Right lobe of liver (tissue), 4 donors: ENCODE measurements at regions not wholly inside any gene's neighbourhood (a gene's known extent, or its start where the extent isn't known, plus 50 kb on each side); places are given as distances from the start of the nearest gene placed in this dataset.
"Not testable (repeated sequence)": the region's sequence is repeated elsewhere in the genome, so short reads cannot be mapped to it uniquely, and the experiment has no call there.

ENCODE experiments used
- POLR2A ChIP-seq: fragments of 450-650 bp; IDR thresholded peaks from one replicate; pipeline ENCODE4 v1.6.1; 2017; ENCODE audit warnings: antibody characterized with exemption, mild to moderate bottlenecking
- TF ChIP-seq, protein P1 (sequence below), 4 donors: fragments of 200-600 bp in 3 of 4; fragments of 450-650 bp in 1 of 4; IDR thresholded peaks; one replicate each; pipeline versions ENCODE4 v1.5.1 to v1.8.0; 2016 to 2022; ENCODE audit warnings: antibody characterized with exemption in 4 of 4, mild to moderate bottlenecking in 2 of 4
- donor health status: DM: no; HTN: no; CAD: no.
- donor health status: DM: no; HTN: no; CAD: no.
- donor health status: DM: no; HTN: yes; CAD: no.

DNA sequence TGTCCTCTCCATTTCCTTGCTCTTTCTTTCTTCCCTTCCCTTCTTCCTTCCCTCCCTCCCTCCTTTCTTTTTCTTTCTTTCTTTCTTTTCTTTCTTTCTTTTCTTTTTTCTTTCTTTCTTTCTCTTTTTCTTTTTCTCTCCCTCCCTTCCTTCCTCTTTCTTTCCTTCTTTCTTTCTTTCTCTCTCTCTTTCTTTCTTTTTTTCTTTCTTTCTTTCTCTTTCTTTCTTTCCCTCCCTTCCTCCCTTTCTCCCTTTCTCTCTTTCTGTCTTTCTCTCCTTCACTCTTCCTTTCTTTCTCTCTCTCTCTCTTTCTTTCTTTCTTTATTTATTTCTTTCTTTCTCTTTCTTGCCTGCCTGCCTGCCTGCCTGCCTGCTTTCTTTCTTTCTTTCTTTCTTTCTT lies 326.8 kb upstream of the ONECUT1 start:
- TF ChIP-seq, protein P1, sequence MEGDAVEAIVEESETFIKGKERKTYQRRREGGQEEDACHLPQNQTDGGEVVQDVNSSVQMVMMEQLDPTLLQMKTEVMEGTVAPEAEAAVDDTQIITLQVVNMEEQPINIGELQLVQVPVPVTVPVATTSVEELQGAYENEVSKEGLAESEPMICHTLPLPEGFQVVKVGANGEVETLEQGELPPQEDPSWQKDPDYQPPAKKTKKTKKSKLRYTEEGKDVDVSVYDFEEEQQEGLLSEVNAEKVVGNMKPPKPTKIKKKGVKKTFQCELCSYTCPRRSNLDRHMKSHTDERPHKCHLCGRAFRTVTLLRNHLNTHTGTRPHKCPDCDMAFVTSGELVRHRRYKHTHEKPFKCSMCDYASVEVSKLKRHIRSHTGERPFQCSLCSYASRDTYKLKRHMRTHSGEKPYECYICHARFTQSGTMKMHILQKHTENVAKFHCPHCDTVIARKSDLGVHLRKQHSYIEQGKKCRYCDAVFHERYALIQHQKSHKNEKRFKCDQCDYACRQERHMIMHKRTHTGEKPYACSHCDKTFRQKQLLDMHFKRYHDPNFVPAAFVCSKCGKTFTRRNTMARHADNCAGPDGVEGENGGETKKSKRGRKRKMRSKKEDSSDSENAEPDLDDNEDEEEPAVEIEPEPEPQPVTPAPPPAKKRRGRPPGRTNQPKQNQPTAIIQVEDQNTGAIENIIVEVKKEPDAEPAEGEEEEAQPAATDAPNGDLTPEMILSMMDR (IDR thresholded peaks at IDR 0.05) = not testable (repeated sequence)
- not testable (repeated sequence) for TF ChIP-seq POLR2A
